SW 1271 (cell line): ENCODE measurements at regions not wholly inside any gene's neighbourhood (a gene's known extent, or its start where the extent isn't known, plus 50 kb on each side); places are given as distances from the start of the nearest gene placed in this dataset.

Experiments
- DNase-seq, 2 experiments: peaks; one replicate each; lab custom pipeline; 2025; lab: John Stamatoyannopoulos, UW

- peak in 1 of 2 experiments; percentile 63 for DNase-seq
These were observed 240.3 kb upstream of the DYNLRB2 start for GRCh38 chr16:80300456-80300855.

DNA sequence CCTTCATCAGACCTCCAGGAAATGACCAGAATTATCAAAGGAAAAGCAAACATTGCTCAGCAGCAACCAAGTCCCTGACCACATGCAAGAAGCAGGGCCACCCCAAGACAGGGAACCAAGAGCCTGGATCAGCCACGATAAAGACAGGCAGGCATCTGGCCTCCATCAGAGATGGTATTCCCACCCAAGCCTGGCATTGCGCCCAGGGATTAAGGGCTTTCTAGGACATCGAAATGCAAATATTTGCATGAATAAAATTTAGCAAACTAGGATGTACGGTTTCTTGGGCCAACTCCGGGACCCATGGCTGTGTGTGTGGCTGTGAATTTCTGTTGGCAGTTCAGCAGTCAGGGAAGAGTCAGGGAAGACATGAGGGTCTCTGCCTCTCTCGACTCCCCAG is 241.4 kb upstream of the DYNLRB2 start:
- no peak for DNase-seq

GRCh38 chr16:80298676-80299075 is 242.1 kb upstream of the DYNLRB2 start:
- no peak for DNase-seq

- DNase-seq, result no peak
These were observed 244.8 kb upstream of the DYNLRB2 start for GRCh38 chr16:80296034-80296433.

DNA sequence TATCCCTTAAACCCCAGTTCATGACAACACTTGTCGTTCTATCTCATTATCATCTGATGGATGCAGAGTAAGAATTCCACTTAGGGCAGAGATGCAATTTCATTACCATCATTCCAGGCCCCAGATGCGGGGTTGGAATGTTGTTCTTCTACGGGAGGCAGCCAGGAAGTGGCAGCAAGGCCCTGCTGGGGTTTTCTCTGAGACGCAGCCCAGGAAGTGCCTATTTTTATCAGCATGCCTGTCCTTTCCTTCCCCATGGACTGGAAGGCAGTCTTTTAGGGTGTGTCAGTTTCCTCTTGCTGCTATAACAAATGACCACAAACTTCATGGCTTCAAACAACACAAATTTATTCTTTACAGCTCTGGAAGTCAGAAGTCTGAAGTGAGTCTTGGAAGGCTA is 246.6 kb upstream of the DYNLRB2 start:
- no peak for DNase-seq

DNA sequence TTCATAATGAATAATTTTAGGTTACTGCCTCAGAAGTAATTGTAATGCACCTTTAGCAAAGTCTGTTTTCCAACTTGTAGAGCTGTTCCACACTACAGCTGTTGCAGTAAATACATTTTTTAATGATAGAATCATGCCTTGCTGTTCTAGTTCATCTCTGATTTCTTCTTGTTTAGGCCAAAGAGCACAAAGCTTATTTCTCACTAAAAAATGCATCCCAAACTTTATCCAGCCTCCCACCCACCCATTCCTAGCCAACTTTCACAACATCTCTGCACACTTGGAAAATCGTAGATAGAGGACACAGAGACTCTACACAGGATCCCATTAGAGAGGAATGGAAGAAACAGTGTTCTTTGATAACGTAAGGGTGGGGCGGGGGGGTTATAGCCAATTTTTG is 252.2 kb upstream of the DYNLRB2 start:
- no peak for DNase-seq

- DNase-seq, result no peak
These were observed 253.1 kb upstream of the DYNLRB2 start for GRCh38 chr16:80287674-80288073.

DNA sequence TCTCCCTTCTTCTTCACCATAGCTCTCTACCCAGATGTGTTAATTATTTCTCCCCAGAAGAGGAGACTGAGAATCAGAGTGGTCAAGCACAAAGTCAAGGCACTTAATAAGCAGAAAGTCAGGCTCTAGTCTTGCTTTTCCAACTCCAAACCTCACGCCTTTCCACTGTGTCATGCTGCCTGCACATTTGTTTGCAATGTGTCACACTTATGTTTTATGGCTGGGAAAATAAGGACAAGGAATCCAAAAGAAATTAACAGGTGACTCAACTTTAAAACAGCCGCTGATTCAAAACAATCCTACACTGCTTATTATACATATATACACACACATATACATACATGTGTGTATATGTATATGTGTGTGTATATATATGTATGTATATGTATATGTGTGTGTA is 255.7 kb upstream of the DYNLRB2 start:
- DNase-seq, result peak; percentile 63 to 67

DNA sequence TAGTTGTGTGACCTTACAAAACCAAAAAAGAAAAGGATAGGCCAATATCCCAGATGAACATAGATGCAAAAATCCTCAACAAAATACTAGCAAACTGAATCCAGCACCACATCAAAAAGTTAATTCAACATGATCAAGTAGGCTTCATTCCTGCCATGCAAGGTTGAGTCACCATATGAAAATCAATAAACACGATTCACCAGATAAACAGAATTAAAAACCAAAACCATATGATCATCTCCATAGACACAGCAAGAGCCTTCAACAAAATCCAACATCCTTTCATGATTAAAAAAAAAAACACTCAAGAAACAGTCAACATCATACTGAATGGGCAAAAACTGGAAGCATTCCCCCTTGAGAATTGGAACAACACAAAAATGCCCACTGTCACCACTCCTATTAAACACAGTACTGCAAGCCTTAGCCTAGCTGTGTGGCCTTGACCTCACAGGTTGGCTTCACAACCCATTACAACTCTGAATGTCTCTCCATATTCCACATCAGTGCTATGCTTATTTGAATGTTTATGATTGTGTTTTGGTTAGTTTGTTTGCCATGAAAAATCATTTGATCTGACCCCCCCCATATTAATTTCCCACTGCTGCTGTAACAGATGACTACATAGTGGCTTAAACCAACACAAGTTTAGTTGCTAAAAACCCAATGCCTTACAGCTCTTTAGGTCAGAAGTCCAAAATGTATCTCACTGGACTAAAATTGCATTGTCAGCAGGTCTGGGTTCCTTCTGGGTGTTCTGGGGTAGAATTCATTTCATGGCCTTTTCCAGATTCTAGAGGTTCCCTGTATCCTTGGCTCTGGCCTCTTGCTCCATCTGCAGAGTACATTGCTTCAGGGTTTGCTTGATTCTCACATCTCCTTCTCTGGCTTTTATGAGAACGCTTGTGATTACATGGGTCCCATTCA is 257.1 kb upstream of the DYNLRB2 start:
- DNase-seq, result no peak

- DNase-seq, result no peak
These were observed 260.2 kb upstream of the DYNLRB2 start for GRCh38 chr16:80280557-80280956.

GRCh38 chr16:80279656-80280055 is 261.1 kb upstream of the DYNLRB2 start:
- no peak for DNase-seq

GRCh38 chr16:80277182-80277581 is 263.6 kb upstream of the DYNLRB2 start:
- DNase-seq, result no peak

- DNase-seq, result no peak
These were observed 266.1 kb upstream of the DYNLRB2 start for GRCh38 chr16:80274576-80275191.

DNA sequence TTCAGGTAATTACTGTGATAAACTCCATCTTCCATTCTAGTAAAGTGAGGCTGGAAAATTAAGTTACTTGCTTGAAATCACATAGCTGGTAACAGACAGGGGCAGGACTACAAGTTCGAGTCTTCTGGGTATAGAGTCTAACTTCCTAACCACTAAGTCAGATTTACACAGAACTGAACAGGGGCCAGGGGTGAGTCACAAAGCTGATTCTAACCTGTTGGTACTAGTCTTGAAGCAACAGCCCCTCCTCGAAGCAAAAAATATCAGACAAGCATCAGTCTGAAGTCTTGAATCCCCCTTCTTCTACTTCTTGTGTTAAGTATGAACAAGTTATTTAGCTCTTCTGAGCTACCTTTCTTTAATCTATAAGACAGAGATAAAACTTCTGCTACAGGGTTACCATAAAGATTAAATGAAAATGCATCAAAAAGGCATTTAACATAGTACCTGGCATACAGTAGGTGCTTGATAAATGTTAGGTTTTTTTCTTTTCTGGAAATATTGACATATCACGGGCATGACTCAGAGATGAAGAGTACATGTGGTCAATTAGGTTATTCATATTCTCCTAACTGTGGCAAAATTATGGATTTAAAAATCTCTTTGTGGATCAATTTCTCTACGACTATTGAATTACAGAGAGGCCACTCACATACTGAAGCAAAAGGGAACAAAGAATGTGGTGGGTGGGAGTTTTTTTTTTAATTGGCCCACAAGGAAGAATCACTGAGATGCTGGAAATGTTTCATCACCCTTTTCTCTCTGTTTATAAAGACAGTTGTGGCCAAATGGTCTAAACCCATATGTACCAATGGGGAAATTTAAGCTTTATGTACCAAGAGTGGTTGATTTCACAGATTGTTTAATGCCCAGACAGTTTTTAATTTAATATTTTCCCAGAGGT is 266.9 kb upstream of the DYNLRB2 start:
- DNase-seq, result no peak

GRCh38 chr16:80265624-80266306 is 275.0 kb upstream of the DYNLRB2 start:
- no peak for DNase-seq

GRCh38 chr16:80263848-80264694 is 276.7 kb upstream of the DYNLRB2 start:
- DNase-seq, result no peak

DNA sequence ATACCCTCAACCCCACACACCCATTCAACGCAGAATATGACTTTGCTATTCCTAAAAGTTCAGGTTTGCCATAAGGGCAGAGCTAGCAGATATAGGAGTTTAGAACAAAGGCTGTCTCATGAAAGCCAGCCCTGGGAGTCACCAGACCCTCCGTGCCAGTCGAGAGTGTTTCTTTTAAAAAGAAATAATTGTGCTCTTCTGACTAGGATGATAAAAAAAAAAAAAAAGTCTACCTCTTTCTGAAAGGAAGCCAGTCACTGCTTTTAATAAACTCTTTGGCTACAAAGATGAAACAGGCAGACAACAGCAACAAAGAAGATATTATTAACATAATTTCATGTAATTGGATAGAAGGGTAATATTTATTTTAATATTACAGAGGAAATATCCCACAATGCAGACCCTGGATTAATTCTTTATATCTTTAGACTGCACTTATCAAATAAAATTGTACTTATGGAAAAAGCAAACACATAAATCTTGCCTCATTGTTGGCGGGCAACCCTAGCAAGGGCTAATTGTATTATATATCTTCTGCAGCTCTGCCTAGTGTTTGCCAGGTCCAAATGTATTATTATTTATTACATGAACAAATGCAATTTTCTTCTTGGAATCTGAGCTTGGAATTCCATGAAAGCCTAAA is 277.5 kb upstream of the DYNLRB2 start:
- DNase-seq, result no peak

DNA sequence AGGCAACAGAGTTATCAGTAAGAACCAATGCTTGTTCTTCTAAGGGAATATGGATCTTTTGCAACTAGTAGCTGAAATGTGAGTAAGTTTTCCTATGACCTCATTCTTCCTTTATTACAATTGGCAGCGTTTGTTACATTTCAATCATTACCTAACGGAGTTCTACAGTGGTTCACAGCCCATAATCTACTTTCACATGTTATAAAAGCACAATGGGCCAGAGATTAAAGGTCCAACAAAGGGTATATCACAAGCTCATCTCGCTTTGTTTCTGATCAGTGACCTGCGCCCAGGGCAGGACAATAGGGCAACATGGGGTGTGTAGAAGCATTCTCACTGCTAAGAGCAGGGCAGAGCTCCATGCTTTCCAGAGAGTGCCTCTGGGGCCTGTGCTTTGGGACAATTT is 279.9 kb upstream of the DYNLRB2 start:
- no peak for DNase-seq

GRCh38 chr16:80259290-80259805 is 281.4 kb upstream of the DYNLRB2 start:
- DNase-seq, result no peak

- DNase-seq, result no peak
These were observed 282.4 kb upstream of the DYNLRB2 start for GRCh38 chr16:80258407-80258806.
